RKO (cell line): ENCODE measurements at regions not wholly inside any gene's neighbourhood (a gene's known extent, or its start where the extent isn't known, plus 50 kb on each side); places are given as distances from the start of the nearest gene placed in this dataset.
A peak's percentile ranks its signal among the peaks of the same experiment; 100 is the strongest.
"Not testable (repeated sequence)": the region's sequence is repeated elsewhere in the genome, so short reads cannot be mapped to it uniquely, and the experiment has no call there.

ENCODE experiments used
- DNase-seq: peaks from one replicate; pipeline ENCODE4 v3.0.0-alpha.2; 2016; ENCODE audit warnings: low spot score

DNA sequence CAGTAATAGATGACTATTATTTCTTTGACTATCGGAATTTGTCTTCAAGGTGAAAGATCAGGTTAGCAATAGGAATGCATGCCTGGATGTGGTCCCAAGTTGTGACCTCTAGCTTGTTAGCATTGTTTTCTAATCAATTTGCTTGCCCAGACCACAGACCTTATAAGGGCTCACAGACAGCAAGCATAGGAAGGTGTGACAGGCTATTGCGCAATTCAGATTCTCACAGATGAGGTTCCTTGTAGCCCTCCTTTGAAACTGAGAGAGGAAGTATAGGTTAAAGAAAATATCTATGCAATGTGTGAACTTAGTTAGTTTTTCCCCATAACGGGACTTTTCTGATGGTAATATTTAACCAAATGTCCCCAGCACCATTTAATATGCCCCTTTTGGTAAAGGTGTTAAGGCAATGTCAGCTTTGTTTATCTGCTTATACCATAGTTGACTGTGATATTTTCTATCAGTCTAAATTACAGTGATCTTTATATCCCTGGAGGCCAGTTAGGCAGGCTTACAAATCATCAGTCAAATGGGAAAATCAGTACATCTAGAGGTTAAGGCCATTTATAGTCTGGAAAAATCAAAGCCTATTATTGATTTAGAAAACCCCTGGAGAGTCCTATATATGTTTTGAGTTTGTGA, 168.1 kb upstream of the MBNL1 start:
- no peak for DNase-seq

DNA sequence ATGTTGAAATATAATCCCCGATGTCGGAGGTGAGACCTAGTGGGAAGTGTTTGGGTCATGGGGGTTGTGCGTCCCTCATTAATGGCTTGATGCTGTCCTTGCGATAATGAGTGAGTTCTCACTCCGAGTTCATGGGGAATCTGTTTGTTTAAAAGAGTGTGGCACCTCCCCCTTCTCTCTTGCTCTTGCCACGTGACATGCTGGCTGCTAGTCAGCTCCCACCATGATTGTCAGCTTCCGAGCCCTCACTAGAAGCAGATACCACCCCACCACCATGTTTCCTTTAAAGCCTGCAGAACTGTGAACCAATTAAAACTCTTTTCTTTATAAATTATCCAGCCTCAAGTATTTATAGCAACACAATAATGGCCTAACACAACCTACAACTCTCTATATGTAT, 166.3 kb upstream of the MBNL1 start:
- DNase-seq = no peak

DNA sequence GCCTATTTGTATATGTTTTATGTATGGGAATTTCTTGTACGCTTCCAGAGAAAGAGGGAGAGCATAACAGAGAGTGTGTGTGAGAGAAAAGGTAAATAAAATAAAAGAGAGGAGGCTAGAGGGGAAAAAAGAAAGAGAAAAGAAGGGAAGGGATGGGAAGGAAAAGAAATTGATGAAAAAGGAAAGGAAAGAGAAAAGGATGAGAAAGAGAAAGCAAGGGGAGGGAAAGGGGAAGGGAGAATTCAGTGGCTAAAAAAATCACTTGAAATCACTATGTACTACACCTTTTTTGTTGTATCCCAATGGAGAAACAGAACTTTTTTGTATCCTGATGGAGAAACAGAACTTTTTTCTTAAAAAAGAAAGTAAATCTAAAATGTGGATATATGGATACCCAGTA, 165.5 kb upstream of the MBNL1 start:
- DNase-seq = no peak

DNA sequence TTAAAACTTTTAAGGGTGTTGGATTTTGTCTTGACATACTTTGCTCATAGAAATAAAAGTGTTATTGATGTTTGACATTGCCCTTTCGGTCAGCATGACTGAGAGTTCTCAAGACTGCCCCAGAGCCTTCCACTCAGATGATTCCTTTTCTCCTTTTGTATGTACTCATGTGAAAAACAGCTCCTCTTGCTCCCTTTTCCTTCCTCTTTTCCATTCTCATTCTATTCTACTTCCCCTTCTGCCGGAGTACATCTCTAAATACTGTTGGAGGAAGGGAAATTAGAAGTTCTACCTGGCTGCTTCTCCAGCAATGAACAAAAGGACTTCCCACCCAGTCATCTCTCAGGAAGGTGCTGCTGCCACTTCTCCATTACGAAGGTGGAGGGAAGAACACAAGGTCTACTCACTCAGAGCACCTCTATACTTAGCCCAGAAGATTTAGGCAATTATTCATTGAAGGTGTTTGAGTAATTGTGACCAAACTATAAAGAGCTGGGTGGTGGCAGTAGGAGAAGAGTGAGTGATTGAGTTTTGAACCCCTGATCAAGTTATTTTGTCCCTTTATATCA, 163.8 kb upstream of the MBNL1 start:
- no peak for DNase-seq

DNA sequence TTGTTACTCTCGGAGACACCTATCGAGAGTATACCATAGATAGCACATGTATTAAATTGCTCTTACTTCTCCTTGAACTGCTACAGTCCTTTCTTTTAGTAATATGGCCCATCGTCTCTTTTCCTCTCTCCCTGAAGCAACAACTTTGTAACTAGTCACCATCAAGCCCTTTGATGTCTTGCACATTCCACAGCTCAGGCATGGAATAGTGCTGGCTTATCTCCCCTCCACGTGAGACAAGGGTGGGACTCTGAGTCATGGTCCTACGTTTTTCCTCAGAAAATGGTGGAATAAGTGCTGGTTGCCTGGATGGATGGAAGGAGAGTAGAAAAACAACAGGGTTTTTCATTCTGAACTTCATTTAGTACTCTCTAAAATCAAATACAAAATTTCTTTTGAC, 163.3 kb upstream of the MBNL1 start:
- no peak for DNase-seq

DNA sequence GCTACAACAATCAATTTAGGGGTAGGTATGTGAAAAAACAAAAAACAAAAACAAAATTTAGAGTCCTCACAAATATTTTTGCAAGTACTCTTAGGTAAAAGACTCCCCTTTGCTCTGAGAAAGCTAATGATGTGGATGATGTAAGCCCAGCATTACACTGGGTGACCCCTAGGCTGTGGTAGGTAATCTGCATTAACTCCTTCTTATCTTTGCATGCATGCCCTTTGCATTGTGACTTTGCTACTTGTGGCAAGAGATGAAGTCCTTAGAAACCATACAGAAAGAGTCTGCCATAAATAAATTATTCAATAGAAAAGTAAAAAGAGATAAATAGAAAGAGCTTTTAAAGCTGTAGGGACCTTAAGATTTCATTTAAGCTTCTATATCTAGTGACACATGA, 159.7 kb upstream of the MBNL1 start:
- DNase-seq = no peak

DNA sequence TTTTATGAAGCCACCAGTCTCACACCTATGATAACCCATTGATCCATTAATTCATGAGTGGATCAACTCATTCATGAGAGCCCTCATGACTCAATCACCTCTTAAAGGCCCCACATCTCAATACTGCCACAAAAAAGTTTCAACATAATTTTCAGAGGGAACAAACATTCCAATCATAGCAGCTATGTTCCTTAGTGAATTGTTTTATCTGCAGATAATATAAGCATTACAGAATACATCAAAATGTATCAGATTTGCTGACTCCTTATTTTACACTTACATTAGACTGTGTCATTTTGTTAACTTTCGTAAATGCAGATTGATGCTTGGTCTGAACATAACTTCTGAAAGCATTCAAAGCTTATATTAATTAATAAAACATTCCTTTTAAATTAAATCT, 155.3 kb upstream of the MBNL1 start:
- no peak for DNase-seq

DNA sequence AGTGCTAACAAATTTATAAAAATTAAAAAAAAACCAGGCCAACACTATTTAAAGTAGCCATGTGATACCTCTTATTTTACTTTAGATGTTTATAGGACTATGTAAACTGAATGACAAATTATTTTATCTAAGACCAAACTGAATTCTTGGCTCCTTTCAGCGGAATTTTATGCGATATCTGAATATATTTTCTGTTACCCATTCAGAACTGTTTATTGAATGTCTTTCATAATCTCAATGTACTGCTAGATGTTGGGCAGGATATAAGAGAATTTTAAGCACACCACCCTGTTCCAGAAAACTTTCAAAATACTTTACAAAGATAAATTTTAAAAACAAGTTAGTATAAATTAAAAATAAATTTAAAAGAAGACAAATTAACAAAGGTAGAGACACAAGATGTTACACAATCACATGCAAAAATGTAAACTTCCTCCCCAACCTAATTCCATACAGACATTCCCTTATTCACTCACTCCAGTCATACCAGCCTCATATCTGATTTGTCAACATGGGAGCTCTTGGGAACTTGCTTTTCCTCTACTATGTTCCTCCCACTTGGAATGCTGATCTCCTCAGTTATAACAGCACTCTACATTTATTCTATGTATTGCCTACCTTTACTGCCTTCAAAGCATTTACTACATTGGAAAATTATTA, 154.6 kb upstream of the MBNL1 start:
- DNase-seq = no peak

DNA sequence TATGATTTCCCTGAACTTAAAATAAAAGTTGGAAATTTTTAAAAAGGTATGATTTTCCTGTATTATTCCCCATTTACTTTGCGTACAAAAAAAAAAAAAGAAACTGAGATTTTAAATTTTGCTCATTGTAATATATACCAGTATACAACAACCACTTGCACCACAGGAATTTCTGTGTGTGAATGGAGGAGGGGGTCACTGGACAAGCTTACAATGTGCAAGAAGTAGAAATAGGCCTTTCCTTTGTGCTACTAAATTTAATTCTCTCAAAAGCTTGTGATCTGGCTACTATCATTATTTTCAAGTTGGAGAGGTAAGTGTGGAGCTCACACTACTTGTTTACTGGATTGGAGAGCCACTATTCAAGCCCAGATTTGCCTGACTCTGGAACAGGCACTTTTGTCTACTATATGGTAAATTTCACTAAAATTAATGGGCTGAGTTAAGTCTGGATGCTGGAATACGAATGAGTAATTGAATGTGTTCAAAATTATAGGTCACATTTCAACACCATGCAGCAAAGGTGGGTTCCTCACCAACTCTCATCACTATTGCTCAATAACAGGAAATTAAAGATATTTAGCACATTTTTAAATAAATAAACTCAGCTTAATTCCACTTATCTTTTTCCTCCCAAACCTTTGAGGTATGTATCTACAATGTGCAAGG, 148.0 kb upstream of the MBNL1 start:
- DNase-seq = no peak

DNA sequence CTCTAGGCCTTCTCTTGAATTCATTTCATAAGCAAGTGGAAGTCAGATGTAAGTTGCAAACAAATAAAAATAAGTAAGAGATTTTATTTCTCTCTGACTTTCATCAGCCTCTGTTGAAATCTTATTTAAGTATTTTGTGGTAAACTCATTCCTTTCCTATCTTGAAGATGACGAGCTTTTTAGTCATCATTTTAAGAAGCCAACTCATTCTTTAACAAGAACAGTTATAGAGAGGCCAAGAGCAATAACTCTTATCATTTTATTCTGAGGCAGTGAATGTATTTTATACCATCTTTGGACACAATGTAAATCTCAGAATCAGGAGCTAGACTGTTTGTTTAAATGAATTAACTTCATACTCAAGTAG, 147.5 kb upstream of the MBNL1 start:
- peak; percentile 79 for DNase-seq

DNA sequence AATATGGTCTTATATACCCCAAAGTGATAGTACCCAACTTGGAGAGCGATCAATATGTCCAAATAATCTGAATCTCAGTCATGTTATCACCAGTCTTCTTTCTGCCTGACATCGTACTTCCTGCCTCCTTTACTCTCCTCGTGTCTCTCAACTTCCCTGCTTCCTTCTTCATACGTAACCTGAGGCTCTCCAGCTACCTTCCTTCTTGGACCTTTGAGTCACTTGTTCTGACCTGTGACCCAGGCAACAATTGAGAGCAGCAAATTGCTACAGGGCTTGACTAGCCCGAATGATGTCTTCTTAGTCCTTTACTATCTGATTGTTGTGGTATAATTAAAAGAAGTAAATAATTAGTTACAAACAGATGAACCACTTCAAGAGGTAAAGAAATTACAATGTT, 145.9 kb upstream of the MBNL1 start:
- no peak for DNase-seq

DNA sequence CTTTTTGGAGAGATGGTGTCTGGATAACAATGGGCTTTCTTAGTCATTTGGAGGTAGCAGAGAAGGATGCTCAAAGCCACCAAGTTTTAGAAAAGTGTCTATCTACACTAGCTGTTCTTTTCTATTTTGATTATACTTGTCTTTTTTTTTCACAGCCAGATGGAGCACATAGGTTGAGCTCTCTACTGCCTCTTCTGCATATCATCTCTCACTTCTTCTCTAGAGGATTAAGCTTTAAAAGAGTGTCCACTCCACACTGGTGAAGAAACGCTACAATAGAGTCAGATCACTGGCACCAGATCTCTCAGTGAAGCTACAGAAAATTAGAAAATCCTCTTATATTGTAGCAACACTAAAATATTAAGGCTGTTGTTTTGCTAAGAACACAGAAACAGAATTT, 145.3 kb upstream of the MBNL1 start:
- DNase-seq = no peak

DNA sequence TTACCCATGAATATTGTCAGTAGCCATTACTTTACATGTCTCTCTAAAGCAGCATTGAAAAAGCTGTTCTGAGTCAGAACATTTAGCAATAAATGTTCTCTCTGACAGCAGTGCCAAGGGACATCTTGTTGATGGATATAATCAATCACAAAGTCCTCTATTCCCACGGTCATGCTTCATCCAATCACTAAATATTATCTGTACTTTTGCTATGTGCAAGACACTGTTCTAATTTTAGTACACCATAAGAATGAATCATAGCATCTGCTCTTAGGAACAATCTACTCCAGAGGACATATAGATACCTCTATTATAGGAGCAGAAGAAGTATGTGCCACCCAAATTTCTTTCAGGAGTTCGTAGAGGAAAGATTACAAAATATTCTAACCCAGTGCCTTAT, 142.5 kb upstream of the MBNL1 start:
- no peak for DNase-seq

DNA sequence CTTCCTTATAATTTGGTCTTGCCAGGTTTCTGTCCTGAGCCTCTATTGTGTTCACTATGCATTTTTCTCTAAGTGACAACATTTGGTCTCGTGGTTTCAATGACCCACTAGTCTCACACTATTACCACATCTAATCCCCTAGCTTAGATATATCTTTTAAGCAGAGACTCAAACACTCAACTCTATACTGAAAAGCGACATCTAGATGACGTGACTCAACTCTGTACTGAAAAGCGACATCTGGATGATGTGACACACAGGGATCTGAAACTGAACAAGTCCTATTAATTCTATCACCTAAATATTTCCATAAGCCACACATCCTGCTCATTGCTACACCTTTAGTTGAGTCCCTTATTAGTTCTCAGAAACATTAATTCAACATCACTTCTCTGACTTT, 141.7 kb upstream of the MBNL1 start:
- DNase-seq = no peak

DNA sequence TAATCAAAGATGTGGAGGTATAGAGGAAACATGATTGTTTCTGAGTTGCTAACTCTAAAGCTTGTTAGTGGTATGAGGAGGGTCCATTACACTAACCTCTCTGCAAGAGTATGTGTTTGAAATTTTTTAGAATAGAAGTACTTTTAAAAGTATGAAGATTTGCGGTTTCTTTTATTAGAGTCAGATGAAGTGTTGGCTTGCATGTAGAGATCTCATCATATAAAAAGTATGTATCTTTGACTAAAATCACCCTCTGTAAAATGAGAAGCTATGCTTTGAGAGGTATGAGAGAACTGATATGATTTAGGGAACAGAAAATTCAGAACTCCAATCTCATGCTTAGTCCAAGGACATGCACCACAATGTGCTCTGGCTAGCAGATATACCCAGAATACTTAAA, 140.4 kb upstream of the MBNL1 start:
- DNase-seq = no peak

DNA sequence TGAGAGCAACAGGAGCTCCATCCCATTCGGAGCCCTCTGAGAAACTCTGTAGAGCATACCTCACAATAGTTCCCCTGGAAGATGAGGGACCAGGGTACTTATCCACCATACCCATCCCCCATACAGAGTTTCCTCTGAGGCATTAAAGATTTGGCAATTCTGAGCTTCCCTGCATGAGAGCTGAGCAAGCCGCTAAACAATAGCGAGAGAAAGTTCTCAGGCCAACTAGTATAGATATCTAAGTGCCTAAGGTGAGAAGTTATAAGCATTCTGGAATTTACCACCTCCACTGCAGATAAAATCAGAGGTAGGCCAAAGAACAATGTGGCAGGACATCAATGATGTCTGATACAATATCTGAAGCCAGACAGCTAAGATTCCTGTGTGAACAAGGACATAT, 129.1 kb upstream of the MBNL1 start:
- DNase-seq = no peak

DNA sequence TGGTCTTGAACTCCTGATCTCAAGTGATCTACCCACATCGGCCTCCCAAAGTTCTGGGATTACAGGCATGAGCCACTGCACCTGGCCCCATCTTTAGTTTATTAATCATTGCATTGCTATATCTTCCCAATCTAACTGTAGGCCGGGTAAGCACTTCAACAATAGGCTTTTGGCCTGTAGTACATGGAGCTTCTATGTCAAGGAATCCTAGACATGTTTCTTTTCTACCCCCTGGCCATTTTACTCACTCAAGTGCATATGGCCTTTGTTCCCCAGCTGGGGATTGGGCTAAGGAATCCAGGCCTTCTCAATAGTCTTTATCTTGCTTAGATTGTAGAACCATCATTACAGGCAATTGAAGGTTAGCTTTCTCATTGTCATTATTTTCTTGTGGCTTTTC, 122.3 kb upstream of the MBNL1 start:
- no peak for DNase-seq

DNA sequence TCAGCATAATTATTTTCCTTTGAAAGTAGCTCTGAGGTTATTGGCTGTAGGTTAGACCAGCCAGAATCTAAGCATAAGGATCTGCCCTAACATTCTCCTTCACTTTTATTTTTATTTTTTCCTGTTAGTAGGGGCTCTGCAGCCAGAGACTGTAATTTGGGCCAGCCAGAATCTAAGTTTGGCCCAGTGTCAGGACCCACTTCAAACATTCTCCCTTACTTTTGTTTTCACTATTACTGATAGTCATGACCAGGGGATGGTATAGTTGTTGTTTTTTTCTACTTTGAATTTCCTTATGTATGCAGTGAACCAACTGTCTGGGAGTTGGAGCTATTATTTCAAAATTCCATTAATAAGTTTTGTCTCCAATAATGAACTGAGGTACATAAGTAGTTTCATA, 121.0 kb upstream of the MBNL1 start:
- no peak for DNase-seq

DNA sequence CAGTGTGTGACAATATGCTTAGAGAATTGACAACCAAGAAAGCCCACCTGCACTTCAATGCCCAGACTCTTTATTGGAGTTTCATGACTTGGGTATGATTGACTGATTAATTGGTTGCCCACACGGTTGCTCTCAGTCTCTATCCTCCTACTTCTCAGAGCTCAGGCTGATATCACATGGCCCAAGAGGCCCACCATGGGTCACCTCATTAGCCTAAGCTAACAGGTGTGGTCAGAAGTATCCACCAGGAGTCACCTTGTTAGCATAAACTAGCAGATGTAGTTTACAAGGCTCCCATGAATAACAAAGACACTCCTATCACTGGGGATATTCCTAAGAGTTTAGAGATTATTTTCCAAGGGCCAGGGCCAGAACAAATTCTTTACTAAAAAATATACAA, 120.2 kb upstream of the MBNL1 start:
- no peak for DNase-seq

DNA sequence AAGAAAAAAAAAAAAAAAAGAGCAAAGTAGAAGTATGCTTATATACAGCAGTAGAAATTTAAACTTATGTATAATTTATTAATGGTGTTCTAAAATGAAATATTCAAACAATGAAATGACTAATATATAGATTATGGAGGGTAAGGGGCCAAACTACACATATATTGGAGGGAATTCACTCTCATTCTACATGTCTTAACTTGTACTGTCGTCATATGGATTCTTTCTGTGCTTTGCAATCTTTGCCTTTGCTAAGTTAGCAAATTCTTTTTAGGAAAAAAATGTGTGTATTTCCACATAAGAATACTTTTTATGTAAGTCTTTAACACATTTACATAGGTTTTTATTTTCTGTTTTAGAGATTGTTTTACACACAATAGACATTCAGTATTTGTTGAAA, 118.9 kb upstream of the MBNL1 start:
- DNase-seq = no peak

DNA sequence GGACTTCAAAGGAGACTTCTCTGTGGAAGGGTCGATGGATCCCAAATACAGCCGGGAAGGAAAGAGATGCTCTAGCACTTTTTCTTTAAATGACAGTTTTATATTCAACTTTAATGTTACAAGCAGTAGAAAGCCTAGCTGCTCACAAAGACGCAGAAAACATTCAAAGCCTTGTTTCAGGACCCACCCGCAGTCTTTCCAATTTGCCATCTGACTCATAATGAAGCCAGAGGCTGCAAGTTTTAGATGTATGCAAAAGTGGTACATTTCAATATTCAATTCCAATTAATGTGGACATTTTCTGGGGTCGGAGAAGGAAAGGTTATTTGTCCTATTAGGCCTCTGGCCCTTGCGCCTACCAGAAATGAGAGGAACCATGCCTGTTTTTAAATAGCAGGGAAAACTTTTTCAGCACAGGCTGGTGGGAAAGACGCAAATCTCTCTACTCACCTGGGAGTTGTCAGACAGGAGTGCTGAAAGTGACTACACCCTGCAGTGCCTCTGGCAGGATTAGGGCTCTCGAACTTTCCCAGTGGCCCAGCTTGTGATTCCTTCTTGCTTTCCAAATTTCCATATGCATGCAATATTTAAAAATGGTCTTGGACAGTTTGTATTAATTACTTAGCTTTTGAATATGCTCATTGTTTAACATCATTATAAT, 117.4 kb upstream of the MBNL1 start:
- DNase-seq = no peak

DNA sequence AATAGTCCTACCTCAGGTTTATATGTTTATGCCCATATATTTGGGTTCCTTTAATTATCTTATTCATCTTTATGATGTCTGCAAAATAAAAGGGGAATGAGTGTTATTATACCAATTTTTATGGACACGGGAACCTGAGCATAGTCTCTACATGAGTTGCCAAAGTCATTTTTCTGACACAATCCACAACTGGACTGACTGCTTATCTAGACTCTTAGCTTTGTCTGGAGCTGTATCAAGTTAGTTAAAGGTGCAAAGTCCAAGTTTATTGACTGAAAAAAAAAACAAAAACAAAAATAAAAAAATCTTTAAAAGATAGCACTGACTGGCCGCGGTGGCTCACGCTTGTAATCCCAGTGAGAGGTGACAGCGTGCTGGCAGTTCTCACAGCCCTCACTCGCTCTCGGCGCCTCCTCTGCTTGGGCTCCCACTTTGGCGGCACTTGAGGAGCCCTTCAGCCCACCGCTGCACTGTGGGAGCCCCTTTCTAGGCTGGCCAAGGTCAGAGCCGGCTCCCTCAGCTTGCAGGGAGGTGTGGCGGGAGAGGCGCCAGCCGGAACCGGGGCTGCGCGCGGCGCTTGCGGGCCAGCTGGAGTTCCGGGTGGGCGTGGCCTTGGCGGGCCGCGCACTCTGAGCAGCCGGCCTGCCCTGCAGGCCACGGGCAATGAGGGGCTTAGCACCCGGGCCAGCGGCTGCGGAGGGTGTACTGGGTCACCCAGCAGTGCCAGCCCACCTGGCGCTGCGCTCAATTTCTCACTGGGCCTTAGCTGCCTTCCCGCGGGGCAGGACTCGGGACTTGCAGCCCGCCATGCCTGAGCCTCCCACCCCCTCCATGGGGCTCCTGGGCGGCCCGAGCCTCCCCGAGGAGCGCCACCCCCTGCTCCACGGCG, 116.6 kb upstream of the MBNL1 start:
- DNase-seq = not testable (repeated sequence)
